LNCAP (cell line): ENCODE measurements at regions not wholly inside any gene's neighbourhood (a gene's known extent, or its start where the extent isn't known, plus 50 kb on each side); places are given as distances from the start of the nearest gene placed in this dataset.

Experiments
- TF ChIP-seq, protein P1 (sequence below): fragments of 450-650 bp; IDR thresholded peaks from 2 replicates; pipeline ENCODE4 v1.5.1; 2017; ENCODE audit warnings: mild to moderate bottlenecking

DNA sequence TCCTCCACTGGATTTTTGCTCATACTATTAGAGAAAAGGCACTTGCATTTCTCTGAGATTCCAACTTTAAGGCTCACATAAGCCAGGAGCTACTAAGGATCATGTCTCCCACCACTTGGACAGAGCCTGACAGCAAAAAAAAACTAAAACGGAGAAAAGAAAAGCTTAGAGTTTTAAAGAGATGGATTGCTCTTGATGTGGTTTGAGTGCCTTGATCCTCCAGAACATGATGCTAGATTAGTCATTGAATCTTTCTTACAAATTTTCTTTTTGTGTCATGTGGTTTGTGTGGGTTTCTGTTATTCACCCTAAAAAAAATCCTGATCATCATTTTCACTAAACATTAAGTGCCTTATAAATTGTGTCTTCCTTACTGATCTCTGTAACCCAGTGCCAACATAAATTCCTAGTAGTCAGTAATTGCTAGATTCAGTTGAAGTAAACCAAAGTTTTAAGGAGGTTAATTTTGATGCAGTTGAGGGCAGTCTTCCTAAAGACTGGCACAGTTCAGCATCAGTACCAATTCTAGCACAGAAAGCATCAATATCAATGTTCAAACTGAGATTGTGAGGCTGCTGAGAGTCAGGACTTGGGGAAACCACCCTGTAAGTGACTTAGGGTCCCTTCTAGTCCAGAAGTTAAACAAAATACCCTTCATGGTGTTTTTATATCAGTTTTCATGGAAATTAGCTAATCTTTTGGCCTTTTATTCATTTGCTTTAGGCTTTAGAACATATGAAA, 206.3 kb downstream of the RAD51AP2 start:
- TF ChIP-seq, protein P1, sequence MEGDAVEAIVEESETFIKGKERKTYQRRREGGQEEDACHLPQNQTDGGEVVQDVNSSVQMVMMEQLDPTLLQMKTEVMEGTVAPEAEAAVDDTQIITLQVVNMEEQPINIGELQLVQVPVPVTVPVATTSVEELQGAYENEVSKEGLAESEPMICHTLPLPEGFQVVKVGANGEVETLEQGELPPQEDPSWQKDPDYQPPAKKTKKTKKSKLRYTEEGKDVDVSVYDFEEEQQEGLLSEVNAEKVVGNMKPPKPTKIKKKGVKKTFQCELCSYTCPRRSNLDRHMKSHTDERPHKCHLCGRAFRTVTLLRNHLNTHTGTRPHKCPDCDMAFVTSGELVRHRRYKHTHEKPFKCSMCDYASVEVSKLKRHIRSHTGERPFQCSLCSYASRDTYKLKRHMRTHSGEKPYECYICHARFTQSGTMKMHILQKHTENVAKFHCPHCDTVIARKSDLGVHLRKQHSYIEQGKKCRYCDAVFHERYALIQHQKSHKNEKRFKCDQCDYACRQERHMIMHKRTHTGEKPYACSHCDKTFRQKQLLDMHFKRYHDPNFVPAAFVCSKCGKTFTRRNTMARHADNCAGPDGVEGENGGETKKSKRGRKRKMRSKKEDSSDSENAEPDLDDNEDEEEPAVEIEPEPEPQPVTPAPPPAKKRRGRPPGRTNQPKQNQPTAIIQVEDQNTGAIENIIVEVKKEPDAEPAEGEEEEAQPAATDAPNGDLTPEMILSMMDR = no peak

DNA sequence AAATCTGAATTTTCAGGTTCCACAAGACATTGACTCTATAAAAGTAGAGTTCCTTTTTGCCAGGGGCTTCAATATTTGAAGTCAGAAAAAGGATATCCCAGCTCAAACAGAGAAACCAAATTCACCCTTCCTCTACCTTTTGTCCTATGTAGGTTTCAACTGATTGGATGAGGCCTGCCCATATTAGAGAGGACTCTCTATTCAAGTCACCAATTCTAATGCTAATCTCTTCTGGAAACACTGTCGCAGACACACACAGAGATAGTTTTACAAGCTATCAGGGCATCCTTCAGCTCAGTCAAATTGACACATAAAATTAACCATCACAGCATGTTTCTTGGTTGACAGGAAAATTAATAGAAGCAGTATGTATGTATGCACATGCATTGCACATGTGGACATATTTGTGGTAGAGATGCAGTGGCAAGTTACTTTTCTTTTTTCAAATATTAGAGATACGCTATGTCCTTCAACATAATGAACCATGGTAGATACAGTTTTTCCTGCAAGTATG, 207.1 kb downstream of the RAD51AP2 start:
- TF ChIP-seq, protein P1 = no peak

DNA sequence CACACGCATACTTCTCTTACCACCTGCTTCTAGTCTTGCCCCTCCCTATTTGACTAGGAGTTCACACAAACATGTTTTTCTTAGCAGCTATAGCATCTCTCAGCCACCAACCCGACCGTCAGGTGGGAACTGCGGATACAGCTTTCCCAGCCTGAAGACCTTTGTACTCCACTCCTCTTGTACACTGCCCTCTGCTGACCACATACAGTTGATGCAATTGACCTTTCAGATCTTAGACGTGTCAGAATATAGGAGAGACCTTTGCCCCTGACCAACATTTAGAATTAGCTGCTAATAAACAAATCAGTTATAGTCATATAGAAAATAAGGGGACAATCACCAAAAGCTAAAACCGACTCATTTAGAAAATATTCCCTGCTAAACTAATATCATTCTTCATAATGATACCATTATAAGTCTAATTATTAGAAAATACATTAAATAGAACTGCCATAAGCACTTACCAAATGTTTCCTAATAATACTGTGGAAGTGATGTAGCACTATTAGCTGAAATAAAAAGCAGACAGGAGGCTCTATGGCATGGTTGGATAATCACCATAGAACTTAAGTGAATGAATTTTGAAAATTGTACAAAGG, 208.4 kb downstream of the RAD51AP2 start:
- TF ChIP-seq, protein P1 = peak; percentile 69

DNA sequence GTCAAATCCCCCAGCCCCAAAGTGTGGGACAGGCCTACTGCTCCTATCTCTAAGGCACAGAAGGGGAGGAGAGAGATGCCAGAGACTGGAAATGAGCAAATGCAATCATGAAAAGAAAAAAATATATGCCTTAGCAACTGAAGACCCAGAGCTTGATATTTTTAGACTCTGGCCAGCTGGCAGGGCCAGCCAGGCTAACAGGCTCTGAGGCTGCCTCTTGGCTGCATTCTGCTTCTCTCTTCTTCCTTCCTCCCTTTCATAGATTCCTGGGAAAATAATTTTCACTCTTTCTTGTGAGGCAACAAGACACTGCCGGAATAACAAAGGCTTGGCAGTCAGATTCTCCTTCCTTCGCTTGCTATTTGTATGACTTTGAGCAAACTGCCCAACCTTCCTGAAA, 209.1 kb downstream of the RAD51AP2 start:
- TF ChIP-seq, protein P1 = no peak

DNA sequence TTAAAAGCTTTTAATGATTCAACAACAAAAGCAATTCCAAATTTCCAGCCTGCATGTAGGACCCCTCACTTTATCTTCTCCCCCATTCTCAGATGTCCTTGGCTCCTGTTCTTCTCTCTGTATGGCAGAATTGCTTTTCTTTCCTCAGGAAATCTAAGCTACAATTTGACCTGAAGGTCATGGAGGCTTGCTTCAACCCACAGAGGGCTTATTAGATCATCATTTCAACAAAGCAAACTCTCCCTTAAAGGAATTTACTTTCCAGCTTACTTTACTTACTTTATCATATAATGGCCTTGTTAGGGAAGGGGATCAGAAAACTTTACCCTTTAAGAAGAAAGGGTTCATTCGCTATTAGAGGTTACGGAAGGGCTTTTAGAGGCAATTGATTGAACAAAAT, 211.5 kb downstream of the RAD51AP2 start:
- TF ChIP-seq, protein P1 = no peak

DNA sequence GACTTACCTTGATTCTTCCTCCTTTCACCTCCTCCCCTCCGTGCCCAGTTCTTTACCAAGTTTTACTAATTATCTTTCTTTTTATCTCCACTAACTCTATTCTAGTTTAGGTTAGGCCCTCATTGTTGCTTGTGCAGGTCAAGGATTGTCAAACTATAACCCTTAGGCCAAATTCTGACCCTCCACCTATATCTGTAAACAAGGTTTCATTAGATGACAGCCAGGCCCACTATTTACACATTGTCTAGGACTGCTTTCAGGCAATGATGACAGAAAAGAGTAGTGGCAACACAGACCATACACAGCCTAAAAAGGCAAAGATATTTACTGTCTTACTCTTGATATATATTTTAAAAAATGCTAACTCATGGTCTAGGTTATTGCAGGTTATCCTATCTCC, 212.0 kb downstream of the RAD51AP2 start:
- TF ChIP-seq, protein P1 = no peak

DNA sequence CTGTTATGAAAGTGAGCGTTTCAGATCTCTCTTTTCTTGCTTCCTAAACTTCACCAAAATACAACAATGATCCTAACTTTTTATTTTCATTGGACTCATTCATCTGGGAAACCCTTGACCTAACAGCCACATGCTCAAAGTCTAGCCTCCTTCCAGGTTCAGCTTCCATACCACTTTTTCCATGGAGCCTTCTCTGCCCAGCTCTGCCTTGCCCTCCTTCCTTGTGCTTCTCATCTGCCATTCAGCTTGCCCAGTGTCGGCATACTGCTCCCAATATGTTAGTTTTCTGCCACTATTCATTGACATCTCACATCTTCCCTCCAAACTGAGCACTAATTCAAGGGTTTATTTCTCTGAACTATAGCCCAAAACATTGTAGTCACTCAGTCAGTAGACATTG, 214.7 kb downstream of the RAD51AP2 start:
- TF ChIP-seq, protein P1 = no peak
